ENCODE measurements at regions not wholly inside any gene's neighbourhood (a gene's known extent, or its start where the extent isn't known, plus 50 kb on each side); places are given as distances from the start of the nearest gene placed in this dataset.

GRCh38 chr2:117269574-117269973, 544.9 kb upstream of the DDX18 start (continued):
- TF ChIP-seq, protein P1, sequence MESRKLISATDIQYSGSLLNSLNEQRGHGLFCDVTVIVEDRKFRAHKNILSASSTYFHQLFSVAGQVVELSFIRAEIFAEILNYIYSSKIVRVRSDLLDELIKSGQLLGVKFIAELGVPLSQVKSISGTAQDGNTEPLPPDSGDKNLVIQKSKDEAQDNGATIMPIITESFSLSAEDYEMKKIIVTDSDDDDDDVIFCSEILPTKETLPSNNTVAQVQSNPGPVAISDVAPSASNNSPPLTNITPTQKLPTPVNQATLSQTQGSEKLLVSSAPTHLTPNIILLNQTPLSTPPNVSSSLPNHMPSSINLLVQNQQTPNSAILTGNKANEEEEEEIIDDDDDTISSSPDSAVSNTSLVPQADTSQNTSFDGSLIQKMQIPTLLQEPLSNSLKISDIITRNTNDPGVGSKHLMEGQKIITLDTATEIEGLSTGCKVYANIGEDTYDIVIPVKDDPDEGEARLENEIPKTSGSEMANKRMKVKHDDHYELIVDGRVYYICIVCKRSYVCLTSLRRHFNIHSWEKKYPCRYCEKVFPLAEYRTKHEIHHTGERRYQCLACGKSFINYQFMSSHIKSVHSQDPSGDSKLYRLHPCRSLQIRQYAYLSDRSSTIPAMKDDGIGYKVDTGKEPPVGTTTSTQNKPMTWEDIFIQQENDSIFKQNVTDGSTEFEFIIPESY (IDR thresholded peaks at IDR 0.05; ENCODE audit: extremely low read depth, insufficient replicate concordance, low read length) = no peak
- TF ChIP-seq JUND (IDR thresholded peaks at IDR 0.05) (no peak), EZH2phosphoT487 (IDR thresholded peaks at IDR 0.05; ENCODE audit: borderline replicate concordance) (no peak)

- no peak overlapping the region for H3K27ac ChIP-seq (ENCODE audit: low read depth, low read length)
- ChIA-PET POLR2A (no interaction called here), RAD21 (ENCODE audit: low non-redundant PET in 1 of 2, low total read pairs in 2 of 2, uncharacterized antibody in 2 of 2, unreplicated experiment in 2 of 2) (no interaction called here), CTCF (no interaction called here)
- no peaks in the 10 kb centered on the region for H3K4me1 ChIP-seq (ENCODE audit: control insufficient read depth in 1 of 2, insufficient read depth in 2 of 2, low read length in 2 of 2)
- ATAC-seq (no peak), DNase-seq (ENCODE audit: low read depth, low spot score) (no peak)
- H4K20me1 ChIP-seq (ENCODE audit: insufficient read depth) = no peaks in the 10 kb centered on the region
- H3K27me3 ChIP-seq (ENCODE audit: insufficient read depth, low read length) = no peaks in the 10 kb centered on the region
- H3K9me3 ChIP-seq (ENCODE audit: control insufficient read depth in 1 of 2, insufficient read depth in 1 of 2, low read depth in 1 of 2, low read length in 2 of 2) = peaks cover 0 to 4% of the 10 kb centered on the region in 2 experiments; a peak in 3 of 4 replicates
- H3K79me2 ChIP-seq (ENCODE audit: insufficient read depth, low read length) = no peaks in the 10 kb centered on the region
- no peak overlapping the region for H2AFZ ChIP-seq (ENCODE audit: low read depth, low read length, poor library complexity, severe bottlenecking)
- H3K4me2 ChIP-seq (ENCODE audit: low read length) = no peak overlapping the region
- no TSS peak for BruUV-seq (replicated peaks)
- no peak overlapping the region for H3K9ac ChIP-seq (ENCODE audit: low read length)
- intact Hi-C loops (cut with micrococcal nuclease) = no loop called here
- TF ChIP-seq FOSL1 (IDR thresholded peaks at IDR 0.05; ENCODE audit: low read depth) (no peak), SIN3A (IDR thresholded peaks at IDR 0.05; ENCODE audit: low read depth) (no peak), POLR2A (IDR thresholded peaks at IDR 0.05; ENCODE audit: borderline replicate concordance, extremely low read depth, insufficient read depth, insufficient read length) (no peak), TCF7L2 (IDR thresholded peaks at IDR 0.05; ENCODE audit: borderline replicate concordance, extremely low read depth, insufficient read depth, insufficient read length) (no peak), SRF (IDR thresholded peaks at IDR 0.05; ENCODE audit: low read depth) (no peak), ZNF274 (IDR thresholded peaks at IDR 0.05; ENCODE audit: low read depth, low read length) (no peak), CTCF (IDR thresholded peaks at IDR 0.05 in 2 of 3, conservative IDR thresholded peaks at IDR 0.05 in 1 of 3; ENCODE audit: borderline replicate concordance in 1 of 3, insufficient read depth in 1 of 3, low read depth in 2 of 3, low read length in 2 of 3) (no peak), JUND (IDR thresholded peaks at IDR 0.05) (no peak)
- TF ChIP-seq, protein P1 (IDR thresholded peaks at IDR 0.05; ENCODE audit: extremely low read depth, insufficient replicate concordance, low read length) = no peak
- TF ChIP-seq, protein P2, sequence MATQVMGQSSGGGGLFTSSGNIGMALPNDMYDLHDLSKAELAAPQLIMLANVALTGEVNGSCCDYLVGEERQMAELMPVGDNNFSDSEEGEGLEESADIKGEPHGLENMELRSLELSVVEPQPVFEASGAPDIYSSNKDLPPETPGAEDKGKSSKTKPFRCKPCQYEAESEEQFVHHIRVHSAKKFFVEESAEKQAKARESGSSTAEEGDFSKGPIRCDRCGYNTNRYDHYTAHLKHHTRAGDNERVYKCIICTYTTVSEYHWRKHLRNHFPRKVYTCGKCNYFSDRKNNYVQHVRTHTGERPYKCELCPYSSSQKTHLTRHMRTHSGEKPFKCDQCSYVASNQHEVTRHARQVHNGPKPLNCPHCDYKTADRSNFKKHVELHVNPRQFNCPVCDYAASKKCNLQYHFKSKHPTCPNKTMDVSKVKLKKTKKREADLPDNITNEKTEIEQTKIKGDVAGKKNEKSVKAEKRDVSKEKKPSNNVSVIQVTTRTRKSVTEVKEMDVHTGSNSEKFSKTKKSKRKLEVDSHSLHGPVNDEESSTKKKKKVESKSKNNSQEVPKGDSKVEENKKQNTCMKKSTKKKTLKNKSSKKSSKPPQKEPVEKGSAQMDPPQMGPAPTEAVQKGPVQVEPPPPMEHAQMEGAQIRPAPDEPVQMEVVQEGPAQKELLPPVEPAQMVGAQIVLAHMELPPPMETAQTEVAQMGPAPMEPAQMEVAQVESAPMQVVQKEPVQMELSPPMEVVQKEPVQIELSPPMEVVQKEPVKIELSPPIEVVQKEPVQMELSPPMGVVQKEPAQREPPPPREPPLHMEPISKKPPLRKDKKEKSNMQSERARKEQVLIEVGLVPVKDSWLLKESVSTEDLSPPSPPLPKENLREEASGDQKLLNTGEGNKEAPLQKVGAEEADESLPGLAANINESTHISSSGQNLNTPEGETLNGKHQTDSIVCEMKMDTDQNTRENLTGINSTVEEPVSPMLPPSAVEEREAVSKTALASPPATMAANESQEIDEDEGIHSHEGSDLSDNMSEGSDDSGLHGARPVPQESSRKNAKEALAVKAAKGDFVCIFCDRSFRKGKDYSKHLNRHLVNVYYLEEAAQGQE (IDR thresholded peaks at IDR 0.05; ENCODE audit: low read depth) = no peak
- TF ChIP-seq, protein P3, sequence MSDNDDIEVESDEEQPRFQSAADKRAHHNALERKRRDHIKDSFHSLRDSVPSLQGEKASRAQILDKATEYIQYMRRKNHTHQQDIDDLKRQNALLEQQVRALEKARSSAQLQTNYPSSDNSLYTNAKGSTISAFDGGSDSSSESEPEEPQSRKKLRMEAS (IDR thresholded peaks at IDR 0.05) = no peak
- H3K4me3 ChIP-seq (replicated peaks in 1 of 2; ENCODE audit: low read depth in 1 of 2, low read length in 2 of 2) = no peak overlapping the region
- no peaks in the 10 kb centered on the region for H3K9me2 ChIP-seq (ENCODE audit: insufficient read depth)
- no peaks in the 10 kb centered on the region for H3K36me3 ChIP-seq (ENCODE audit: control insufficient read depth in 1 of 2, insufficient read depth in 2 of 2, low read length in 2 of 2)
Measured at GRCh38 chr2:117271631-117272030, 542.9 kb upstream of the DDX18 start.
